NCI-H524 (cell line): ENCODE measurements at regions not wholly inside any gene's neighbourhood (a gene's known extent, or its start where the extent isn't known, plus 50 kb on each side); places are given as distances from the start of the nearest gene placed in this dataset.

ENCODE experiments used
- DNase-seq, 2 experiments: peaks; one replicate each; lab custom pipeline; 2025; lab: John Stamatoyannopoulos, UW

- no peak for DNase-seq
Observed at GRCh38 chr2:152875701-152876695, 157.6 kb downstream of the ARL6IP6 start.

GRCh38 chr2:152874955-152875354 is 156.5 kb downstream of the ARL6IP6 start:
- no peak for DNase-seq

- DNase-seq: peak in 1 of 2 experiments; percentile 7
Observed at GRCh38 chr2:152870239-152870638, 151.8 kb downstream of the ARL6IP6 start.

- DNase-seq: no peak
Observed at GRCh38 chr2:152867397-152867796, 149.0 kb downstream of the ARL6IP6 start.

- no peak for DNase-seq
Observed at GRCh38 chr2:152864601-152865149, 146.3 kb downstream of the ARL6IP6 start.

- DNase-seq: no peak
Observed at GRCh38 chr2:152863826-152864225, 145.4 kb downstream of the ARL6IP6 start.

GRCh38 chr2:152861349-152861942 is 143.0 kb downstream of the ARL6IP6 start:
- DNase-seq: peak; percentile 13 to 28

GRCh38 chr2:152858594-152859265 is 140.3 kb downstream of the ARL6IP6 start:
- no peak for DNase-seq

GRCh38 chr2:152846697-152847470 is 128.5 kb downstream of the ARL6IP6 start:
- DNase-seq: no peak

GRCh38 chr2:152835674-152836073 is 117.3 kb downstream of the ARL6IP6 start:
- DNase-seq: no peak

GRCh38 chr2:152827944-152828343 is 109.5 kb downstream of the ARL6IP6 start:
- no peak for DNase-seq

GRCh38 chr2:152826581-152827279 is 108.3 kb downstream of the ARL6IP6 start:
- DNase-seq: peak in 1 of 2 experiments; percentile 7

- no peak for DNase-seq
Observed at GRCh38 chr2:152825834-152826233, 107.4 kb downstream of the ARL6IP6 start.

GRCh38 chr2:152823905-152824304 is 105.5 kb downstream of the ARL6IP6 start:
- no peak for DNase-seq

GRCh38 chr2:152822676-152823075 is 104.3 kb downstream of the ARL6IP6 start:
- no peak for DNase-seq

- DNase-seq: no peak
Observed at GRCh38 chr2:152820048-152820447, 101.6 kb downstream of the ARL6IP6 start.

GRCh38 chr2:152815634-152816257 is 97.3 kb downstream of the ARL6IP6 start:
- no peak for DNase-seq

- no peak for DNase-seq
Observed at GRCh38 chr2:152814475-152815030, 96.1 kb downstream of the ARL6IP6 start.

GRCh38 chr2:152813351-152813750 is 94.9 kb downstream of the ARL6IP6 start:
- DNase-seq: no peak
